IMR-90 (cell line): ENCODE measurements at regions not wholly inside any gene's neighbourhood (a gene's known extent, or its start where the extent isn't known, plus 50 kb on each side); places are given as distances from the start of the nearest gene placed in this dataset.

Experiments used
- ATAC-seq: fragments of 200-7000 bp; cut with Tn5 transposase; 2 replicates; pipeline ENCODE4 v1.9.1; 2020; ENCODE audit warnings: low read depth, mild to moderate bottlenecking, moderate library complexity
- BruUV-seq: library from RNA; stranded (reverse); fragments of 400-500 nt; replicated peaks from 2 replicates; lab custom pipeline; 2021; lab: Mats Ljungman, UMichigan
- CTCF ChIA-PET: fragments of 300-600 bp; formaldehyde crosslinking; extraction: SDS; loops from one replicate; lab custom pipeline; 2021; ENCODE audit warnings: antibody characterized with exemption; lab: Yijun Ruan, JAX
- POLR2A ChIA-PET: fragments of 300-600 bp; sonication (Branson Sonifier 250); formaldehyde crosslinking; loops from one replicate; lab custom pipeline; 2022; ENCODE audit warnings: antibody characterized with exemption; ENCODE audit not compliant: unreplicated experiment; lab: Charles Lee
- DNase-seq: peaks from one replicate; pipeline ENCODE4 v3.0.0; 2013
- H2AFZ ChIP-seq: replicated peaks from 2 replicates; pipeline ENCODE3; 2013; ENCODE audit warnings: low read length, mild to moderate bottlenecking; ENCODE audit not compliant: poor library complexity
- H2AK5ac ChIP-seq: 2 replicates; pipeline ENCODE4 v1.6.1; 2013; ENCODE audit warnings: low read depth, low read length, inconsistent platforms
- H2AK9ac ChIP-seq: replicated peaks from 2 replicates; pipeline ENCODE3; 2013; ENCODE audit warnings: mild to moderate bottlenecking, low read depth, low read length, moderate library complexity; ENCODE audit not compliant: poor library complexity
- H2BK120ac ChIP-seq: 2 replicates; pipeline ENCODE4 v1.6.1; 2013; ENCODE audit warnings: low read depth, low read length, inconsistent platforms
- H2BK15ac ChIP-seq: 3 replicates; pipeline ENCODE4 v1.6.1; 2013; ENCODE audit warnings: low read depth, low read length, inconsistent platforms
- H2BK20ac ChIP-seq: 2 replicates; pipeline ENCODE4 v1.6.1; 2013; ENCODE audit warnings: low read depth, mild to moderate bottlenecking, inconsistent platforms, low read length, moderate library complexity
- H2BK5ac ChIP-seq: 2 replicates; pipeline ENCODE4 v1.6.1; 2013; ENCODE audit warnings: mild to moderate bottlenecking, low read depth, low read length, inconsistent platforms; ENCODE audit not compliant: poor library complexity, severe bottlenecking
- H3K14ac ChIP-seq: replicated peaks from 2 replicates; pipeline ENCODE4 v1.6.1; 2013; ENCODE audit warnings: low read depth, low read length, inconsistent platforms
- H3K18ac ChIP-seq: 2 replicates; pipeline ENCODE4 v1.6.1; 2013; ENCODE audit warnings: low read depth, low read length, control low read depth
- H3K23ac ChIP-seq: 2 replicates; pipeline ENCODE4 v1.6.1; 2013; ENCODE audit warnings: low read depth, low read length, inconsistent platforms
- H3K27ac ChIP-seq: 2 replicates; pipeline ENCODE4 v1.5.1; 2013; ENCODE audit warnings: mild to moderate bottlenecking, control low read depth, low read length; ENCODE audit not compliant: insufficient read depth
- H3K27me3 ChIP-seq: 2 replicates; pipeline ENCODE4 v1.6.1; 2013; ENCODE audit warnings: low read length; ENCODE audit not compliant: control insufficient read depth, insufficient read depth
- H3K36me3 ChIP-seq: 2 replicates; pipeline ENCODE4 v1.6.1; 2013; ENCODE audit warnings: low read length, mixed read lengths; ENCODE audit not compliant: control insufficient read depth, insufficient read depth
- H3K4ac ChIP-seq: 2 replicates; pipeline ENCODE4 v1.6.1; 2013; ENCODE audit warnings: low read depth, low read length, inconsistent platforms
- H3K4me1 ChIP-seq: 2 replicates; pipeline ENCODE4 v1.6.1; 2013; ENCODE audit warnings: low read length, mixed read lengths; ENCODE audit not compliant: control insufficient read depth, insufficient read depth
- H3K4me2 ChIP-seq: 2 replicates; pipeline ENCODE4 v1.6.1; 2013; ENCODE audit warnings: low read depth, mild to moderate bottlenecking, control low read depth, low read length, moderate library complexity
- H3K4me3 ChIP-seq: 2 replicates; pipeline ENCODE4 v1.5.1; 2013; ENCODE audit warnings: low read depth, mild to moderate bottlenecking, control low read depth, low read length, moderate library complexity; ENCODE audit not compliant: insufficient read depth
- H3K56ac ChIP-seq: 2 replicates; pipeline ENCODE4 v1.6.1; 2013; ENCODE audit warnings: low read length, inconsistent platforms; ENCODE audit not compliant: insufficient read depth; ENCODE audit errors: extremely low read depth
- H3K79me1 ChIP-seq, 2 experiments: 2 replicates each; pipeline ENCODE4 v1.6.1; 2013; ENCODE audit warnings: low read length in 2 of 2, inconsistent platforms in 1 of 2, low read depth in 1 of 2
- H3K9ac ChIP-seq: 2 replicates; pipeline ENCODE4 v1.6.1; 2013; ENCODE audit warnings: low read depth, low read length, control low read depth
- H3K9me1 ChIP-seq: 2 replicates; pipeline ENCODE4 v1.6.1; 2013; ENCODE audit warnings: low read length, inconsistent platforms; ENCODE audit not compliant: insufficient read depth
- H3K9me3 ChIP-seq: 2 replicates; pipeline ENCODE4 v1.6.1; 2013; ENCODE audit warnings: low read length; ENCODE audit not compliant: control insufficient read depth, insufficient read depth
- H4K20me1 ChIP-seq: 2 replicates; pipeline ENCODE4 v1.6.1; 2013; ENCODE audit warnings: low read length, inconsistent platforms; ENCODE audit not compliant: insufficient read depth
- H4K5ac ChIP-seq: 2 replicates; pipeline ENCODE4 v1.6.1; 2013; ENCODE audit warnings: mild to moderate bottlenecking, low read depth, low read length, control low read depth
- H4K8ac ChIP-seq, 2 experiments: 2 replicates each; pipeline ENCODE4 v1.6.1; 2013; ENCODE audit warnings: low read depth in 2 of 2, low read length in 2 of 2, control low read depth in 1 of 2, inconsistent platforms in 1 of 2
- H4K91ac ChIP-seq: 2 replicates; pipeline ENCODE4 v1.6.1; 2013; ENCODE audit warnings: low read depth, low read length, inconsistent platforms; ENCODE audit not compliant: insufficient read depth
- FOS ChIP-seq: fragments of 150-350 bp; IDR thresholded peaks from 2 replicates; pipeline ENCODE4 v1.6.1; 2016; ENCODE audit warnings: low read depth, low read length
- MAFK ChIP-seq: IDR thresholded peaks from 2 replicates; pipeline ENCODE4 v1.6.1; 2012; ENCODE audit warnings: low read depth, low read length, improper control_type of control experiment
- MXI1 ChIP-seq: IDR thresholded peaks from 2 replicates; pipeline ENCODE4 v1.6.1; 2012; ENCODE audit warnings: low read depth, mild to moderate bottlenecking, low read length, moderate library complexity, borderline replicate concordance
- NFE2L2 ChIP-seq: fragments of 150-350 bp; IDR thresholded peaks from 2 replicates; pipeline ENCODE4 v1.6.1; 2016; ENCODE audit warnings: low read depth, mild to moderate bottlenecking, low read length
- POLR2A ChIP-seq: IDR thresholded peaks from 2 replicates; pipeline ENCODE4 v1.6.1; 2012; ENCODE audit warnings: mild to moderate bottlenecking, low read depth, low read length
- RAD21 ChIP-seq: IDR thresholded peaks from 2 replicates; pipeline ENCODE4 v1.6.1; 2012; ENCODE audit warnings: low read length, improper control_type of control experiment
- RCOR1 ChIP-seq: IDR thresholded peaks from 2 replicates; pipeline ENCODE4 v1.6.1; 2012; ENCODE audit warnings: mild to moderate bottlenecking, low read length, improper control_type of control experiment; ENCODE audit not compliant: insufficient replicate concordance
- RFX5 ChIP-seq: IDR thresholded peaks from 2 replicates; pipeline ENCODE4 v1.8.0; 2012; ENCODE audit warnings: low read depth, mild to moderate bottlenecking, low read length, moderate library complexity
- SMC3 ChIP-seq: fragments of 150-350 bp; IDR thresholded peaks from 2 replicates; pipeline ENCODE4 v1.6.1; 2016; ENCODE audit warnings: low read depth, mild to moderate bottlenecking, antibody characterized with exemption, low read length, moderate library complexity
- WGBS, 2 experiments: methylation state at CpG; one replicate each; pipeline versions ENCODE4 v1.1.5 to v1.1.7; 2013; ENCODE audit warnings: missing lambda C conversion rate in 2 of 2; ENCODE audit not compliant: insufficient read length in 1 of 2; ENCODE audit errors: extremely low coverage in 2 of 2; 5-methylcytosine and 5-hydroxymethylcytosine counted together
- dilution Hi-C: fragments of 300-500 bp; cut with HindIII; formaldehyde crosslinking; loops from one replicate; pipeline ENCODE4 v1.14.3; 2018; ENCODE audit warnings: low sequenced_read_pairs; ENCODE audit not compliant: unreplicated experiment
- in situ Hi-C: fragments of 300-500 bp; cut with MboI; formaldehyde crosslinking; loops from 3 replicates; pipeline ENCODE4 v1.14.3; 2019; ENCODE audit warnings: low sequenced_read_pairs, inconsistent platforms, mixed read lengths
- intact Hi-C: fragments of 100-400 bp; cut with micrococcal nuclease; formaldehyde crosslinking; loops from 2 replicates; pipeline ENCODE4 v1.10.0; 2022
- TF ChIP-seq, protein P1 (sequence below): fragments of 150-350 bp; IDR thresholded peaks from 2 replicates; pipeline ENCODE4 v1.6.1; 2016; ENCODE audit warnings: low read depth, mild to moderate bottlenecking, low read length, moderate library complexity, borderline replicate concordance

DNA sequence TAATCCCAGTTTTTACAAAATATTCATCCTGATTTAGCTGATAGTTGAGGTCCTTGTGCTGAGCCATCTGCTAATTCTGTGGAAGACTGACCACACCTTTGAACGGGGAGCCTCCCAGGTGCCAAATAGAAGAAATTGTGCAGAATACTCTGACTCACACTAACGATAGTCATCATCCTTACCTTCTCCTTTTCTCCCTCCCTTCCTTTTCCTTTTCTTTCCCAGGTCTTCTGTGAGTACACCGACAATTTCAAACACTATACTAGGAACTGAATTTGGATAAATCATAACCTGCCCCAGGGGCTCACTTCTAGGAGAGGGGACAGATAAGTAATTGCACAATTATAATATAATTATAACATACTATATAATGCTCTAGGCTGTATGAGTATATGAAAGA is 73.1 kb upstream of the CTSC start:
- H2AK9ac ChIP-seq, result no peak overlapping the region
- H2BK20ac ChIP-seq, result no peak overlapping the region; the same call in 1 of the 2 replicates
- no peaks in the 10 kb centered on the region for H3K27me3 ChIP-seq
- 0 out of 2 replicates have a peak overlapping the region, but pooled peaks have one; percentile 14 for H4K91ac ChIP-seq
- H3K56ac ChIP-seq, result no peak overlapping the region
- no peak overlapping the region for H3K23ac ChIP-seq
- H3K4me3 ChIP-seq, result no peak overlapping the region
- no peaks in the 10 kb centered on the region for H4K20me1 ChIP-seq
- H2BK15ac ChIP-seq, result peak overlapping the region; percentile 62; the same call in 1 of the 3 replicates
- no peak for ATAC-seq
- no peaks in the 10 kb centered on the region for H3K9me1 ChIP-seq
- BruUV-seq, result no TSS peak
- peak overlapping the region; percentile 46; the same call in 1 of the 2 replicates for H3K4ac ChIP-seq
- no peaks in the 10 kb centered on the region for H3K9me3 ChIP-seq
- no peak overlapping the region for H3K18ac ChIP-seq
- H4K8ac ChIP-seq, result no peak overlapping the region
- in situ Hi-C loops (no loop called here), intact Hi-C loops (no loop called here), dilution Hi-C loops (no loop called here)
- H3K9ac ChIP-seq, result no peak overlapping the region
- no peak overlapping the region for H2AFZ ChIP-seq
- no peaks in the 10 kb centered on the region for H3K36me3 ChIP-seq
- WGBS, 2 experiments, result 100% methylated on average over 1 of the region's 3 CpGs; no CpG with 5 or more reads in 1 of the 2 experiments
- DNase-seq, result no peak
- peak overlapping the region; percentile 56 for H2AK5ac ChIP-seq
- ChIA-PET POLR2A (no interaction called here), CTCF (no interaction called here)
- H4K5ac ChIP-seq, result no peak overlapping the region
- no peak overlapping the region for H3K14ac ChIP-seq
- TF ChIP-seq RFX5, result no peak
- no peak for TF ChIP-seq MAFK
- no peak for TF ChIP-seq NFE2L2
- no peak for TF ChIP-seq FOS
- TF ChIP-seq SMC3, result no peak
- TF ChIP-seq RAD21, result no peak
- TF ChIP-seq, protein P1, sequence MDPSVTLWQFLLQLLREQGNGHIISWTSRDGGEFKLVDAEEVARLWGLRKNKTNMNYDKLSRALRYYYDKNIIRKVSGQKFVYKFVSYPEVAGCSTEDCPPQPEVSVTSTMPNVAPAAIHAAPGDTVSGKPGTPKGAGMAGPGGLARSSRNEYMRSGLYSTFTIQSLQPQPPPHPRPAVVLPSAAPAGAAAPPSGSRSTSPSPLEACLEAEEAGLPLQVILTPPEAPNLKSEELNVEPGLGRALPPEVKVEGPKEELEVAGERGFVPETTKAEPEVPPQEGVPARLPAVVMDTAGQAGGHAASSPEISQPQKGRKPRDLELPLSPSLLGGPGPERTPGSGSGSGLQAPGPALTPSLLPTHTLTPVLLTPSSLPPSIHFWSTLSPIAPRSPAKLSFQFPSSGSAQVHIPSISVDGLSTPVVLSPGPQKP, result no peak
- no peak for TF ChIP-seq MXI1
- TF ChIP-seq POLR2A, result no peak
- TF ChIP-seq RCOR1, result no peak
- no peak overlapping the region for H2BK5ac ChIP-seq
- no peak overlapping the region for H3K27ac ChIP-seq
- no peaks in the 10 kb centered on the region for H3K79me1 ChIP-seq
- H3K4me1 ChIP-seq, result peaks cover 8% of the 10 kb centered on the region
- H3K4me2 ChIP-seq, result no peak overlapping the region
- peak overlapping the region; percentile 73; the same call in 1 of the 2 replicates for H2BK120ac ChIP-seq
